ENCODE measurements at regions not wholly inside any gene's neighbourhood (a gene's known extent, or its start where the extent isn't known, plus 50 kb on each side); places are given as distances from the start of the nearest gene placed in this dataset.

GRCh38 chr18:73927496-73927895 is 220.1 kb downstream of the FBXO15 start:
- no peak overlapping the region for H3K4me3 ChIP-seq (ENCODE audit: low read depth, low read length)
- no peak for DNase-seq (ENCODE audit: low read depth)
- TF ChIP-seq CTCF (IDR thresholded peaks at IDR 0.05; ENCODE audit: low read depth, low read length, missing control alignments): no peak

- no peak for DNase-seq (ENCODE audit: low read depth)
These were observed 222.8 kb downstream of the FBXO15 start for GRCh38 chr18:73924836-73925235.

GRCh38 chr18:73924307-73924706 is 223.3 kb downstream of the FBXO15 start:
- H3K4me3 ChIP-seq (ENCODE audit: low read depth, low read length): no peak overlapping the region
- TF ChIP-seq CTCF (IDR thresholded peaks at IDR 0.05; ENCODE audit: low read depth, low read length, missing control alignments): no peak
- DNase-seq (ENCODE audit: low read depth): no peak

More at GRCh38 chr18:73924836-73925235, 222.8 kb downstream of the FBXO15 start:
- no peak overlapping the region for H3K4me3 ChIP-seq (ENCODE audit: low read depth, low read length)
- no peak for TF ChIP-seq CTCF (IDR thresholded peaks at IDR 0.05; ENCODE audit: low read depth, low read length, missing control alignments)

GRCh38 chr18:73923866-73924265 is 223.8 kb downstream of the FBXO15 start:
- no peak for TF ChIP-seq CTCF (IDR thresholded peaks at IDR 0.05; ENCODE audit: low read depth, low read length, missing control alignments)
- no peak for DNase-seq (ENCODE audit: low read depth)
- no peak overlapping the region for H3K4me3 ChIP-seq (ENCODE audit: low read depth, low read length)

- no peak for TF ChIP-seq CTCF (IDR thresholded peaks at IDR 0.05; ENCODE audit: low read depth, low read length, missing control alignments)
- no peak overlapping the region for H3K4me3 ChIP-seq (ENCODE audit: low read depth, low read length)
- no peak for DNase-seq (ENCODE audit: low read depth)
These were observed 227.6 kb downstream of the FBXO15 start for GRCh38 chr18:73920033-73920432.

- H3K4me3 ChIP-seq (ENCODE audit: low read depth, low read length): no peak overlapping the region
- TF ChIP-seq CTCF (IDR thresholded peaks at IDR 0.05; ENCODE audit: low read depth, low read length, missing control alignments): no peak
- DNase-seq (ENCODE audit: low read depth): no peak
These were observed 228.8 kb downstream of the FBXO15 start for GRCh38 chr18:73918816-73919215.

GRCh38 chr18:73917046-73917445 is 230.6 kb downstream of the FBXO15 start:
- no peak for TF ChIP-seq CTCF (IDR thresholded peaks at IDR 0.05; ENCODE audit: low read depth, low read length, missing control alignments)
- no peak overlapping the region for H3K4me3 ChIP-seq (ENCODE audit: low read depth, low read length)
- DNase-seq (ENCODE audit: low read depth): no peak

Data from GM12864 (cell line).